ENCODE measurements at regions not wholly inside any gene's neighbourhood (a gene's known extent, or its start where the extent isn't known, plus 50 kb on each side); places are given as distances from the start of the nearest gene placed in this dataset.

DNA sequence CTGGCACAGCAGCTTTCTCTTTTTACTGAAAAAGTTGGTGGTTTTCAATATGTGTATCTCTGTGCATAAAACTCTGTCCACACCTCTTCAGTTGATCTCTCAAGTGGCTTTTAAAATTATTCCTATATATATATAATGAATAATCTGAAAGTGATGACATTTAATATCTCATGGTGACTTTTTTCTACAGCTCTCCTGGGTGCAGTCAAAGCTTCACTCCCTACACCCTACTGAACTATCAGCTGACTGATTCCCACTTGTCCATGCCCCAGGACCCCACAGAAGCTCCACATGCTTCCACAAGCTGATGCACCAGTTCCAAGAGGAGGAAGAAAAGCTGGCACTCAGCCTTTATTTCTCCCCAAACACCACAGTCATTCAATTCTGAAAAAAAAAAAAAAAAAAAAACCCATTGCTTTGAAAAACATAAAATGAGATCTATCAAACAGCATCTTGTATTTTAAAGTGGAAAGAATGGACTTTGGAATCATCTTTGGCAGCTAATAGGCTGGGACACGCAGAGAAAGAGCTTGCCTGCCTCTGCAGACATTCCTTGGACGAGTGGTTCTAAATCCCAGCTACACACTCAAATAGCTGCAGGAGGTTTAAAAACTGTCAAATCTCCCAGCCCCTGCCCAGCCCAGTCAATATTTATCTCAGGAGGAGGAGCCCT lies 75.3 kb upstream of the GDF10 start:
- Histone ChIP-seq H3K4me2 (ENCODE audit: low read length) (no peak overlapping the region), H3K9me3 (ENCODE audit: low read length) (no peaks in the 10 kb centered on the region), H4K20me1 (ENCODE audit: low read length) (no peaks in the 10 kb centered on the region), H2AFZ (ENCODE audit: low read length) (no peak overlapping the region), H3K27ac (ENCODE audit: low read length) (no peak overlapping the region), H3K4me3 (ENCODE audit: low read length) (no peak overlapping the region), H3K9ac (ENCODE audit: low read length) (no peak overlapping the region), H3K79me2 (ENCODE audit: low read length) (no peaks in the 10 kb centered on the region), H3K9me2 (replicated peaks; ENCODE audit: low read length) (no peaks in the 10 kb centered on the region), H3K27me3 (ENCODE audit: low read length) (peaks cover 24% of the 10 kb centered on the region), H3K4me1 (ENCODE audit: insufficient read depth, low read length) (no peaks in the 10 kb centered on the region), H3F3A (ENCODE audit: low read length, unreplicated experiment) (no peaks in the 10 kb centered on the region), H3K36me3 (ENCODE audit: low read depth, low read length) (no peaks in the 10 kb centered on the region)
- DNase-seq, result no peak
- intact Hi-C loops (cut with micrococcal nuclease), result no loop called here
- ChIA-PET CTCF (no interaction called here), POLR2A (ENCODE audit: unreplicated experiment) (no interaction called here)
- no peak for ATAC-seq
- BruUV-seq (replicated peaks), result no TSS peak
- no peak for TF ChIP-seq EZH2phosphoT487 (IDR thresholded peaks at IDR 0.05; ENCODE audit: borderline replicate concordance, low read length)
- TF ChIP-seq CTCF (conservative IDR thresholded peaks at IDR 0.05; ENCODE audit: low read depth, low read length), result no peak
- TF ChIP-seq EZH2 (IDR thresholded peaks at IDR 0.05; ENCODE audit: low read length, unreplicated experiment), result no peak

- Histone ChIP-seq H3K4me3 (ENCODE audit: low read length) (no peak overlapping the region), H3K79me2 (ENCODE audit: low read length) (no peaks in the 10 kb centered on the region), H3K9me2 (replicated peaks; ENCODE audit: low read length) (no peaks in the 10 kb centered on the region), H3K27ac (ENCODE audit: low read length) (no peak overlapping the region), H3F3A (ENCODE audit: low read length, unreplicated experiment) (no peaks in the 10 kb centered on the region), H4K20me1 (ENCODE audit: low read length) (no peaks in the 10 kb centered on the region), H3K27me3 (ENCODE audit: low read length) (peaks cover 31% of the 10 kb centered on the region), H3K4me1 (ENCODE audit: insufficient read depth, low read length) (no peaks in the 10 kb centered on the region), H2AFZ (ENCODE audit: low read length) (no peak overlapping the region), H3K36me3 (ENCODE audit: low read depth, low read length) (no peaks in the 10 kb centered on the region), H3K9ac (ENCODE audit: low read length) (no peak overlapping the region), H3K9me3 (ENCODE audit: low read length) (no peaks in the 10 kb centered on the region), H3K4me2 (ENCODE audit: low read length) (no peak overlapping the region)
- no TSS peak for BruUV-seq (replicated peaks)
- intact Hi-C loops (cut with micrococcal nuclease), result no loop called here
- ATAC-seq (no peak), DNase-seq (no peak)
- ChIA-PET POLR2A (ENCODE audit: unreplicated experiment) (no interaction called here), CTCF (no interaction called here)
- no peak for TF ChIP-seq EZH2 (IDR thresholded peaks at IDR 0.05; ENCODE audit: low read length, unreplicated experiment)
- no peak for TF ChIP-seq EZH2phosphoT487 (IDR thresholded peaks at IDR 0.05; ENCODE audit: borderline replicate concordance, low read length)
- TF ChIP-seq CTCF (conservative IDR thresholded peaks at IDR 0.05; ENCODE audit: low read depth, low read length), result no peak
Measured at GRCh38 chr10:47225219-47225927, 74.6 kb upstream of the GDF10 start.
